GM23338 (cell line): ENCODE measurements at regions not wholly inside any gene's neighbourhood (a gene's known extent, or its start where the extent isn't known, plus 50 kb on each side); places are given as distances from the start of the nearest gene placed in this dataset.
A peak's percentile ranks its signal among the peaks of the same experiment; 100 is the strongest.

Experiments used
- ATAC-seq: fragments of 200-7000 bp; cut with Tn5 transposase; 3 replicates; pipeline ENCODE4 v1.9.1; 2020
- DNase-seq: peaks from one replicate; pipeline ENCODE4 v3.0.0-alpha.2; 2015; ENCODE audit warnings: low spot score
- H2AFZ ChIP-seq: fragments of 200-600 bp; sonication (generic); 2 replicates; pipeline ENCODE4 v1.8.0; 2016; ENCODE audit warnings: antibody characterized with exemption, mild to moderate bottlenecking, moderate library complexity
- H3F3A ChIP-seq: fragments of 200-600 bp; sonication (generic); replicated peaks from 2 replicates; pipeline ENCODE4 v1.8.0; 2017; ENCODE audit warnings: antibody characterized with exemption, mixed run types, low read depth
- H3K27ac ChIP-seq: fragments of 200-600 bp; sonication (generic); 2 replicates; pipeline ENCODE4 v1.6.1; 2016; ENCODE audit warnings: low read depth
- H3K27me3 ChIP-seq: fragments of 200-600 bp; sonication (generic); 2 replicates; pipeline ENCODE4 v1.8.0; 2016; ENCODE audit warnings: mild to moderate bottlenecking, mixed run types, moderate library complexity; ENCODE audit not compliant: insufficient read depth
- H3K36me3 ChIP-seq: fragments of 200-600 bp; sonication (generic); 2 replicates; pipeline ENCODE4 v1.8.0; 2016; ENCODE audit warnings: mild to moderate bottlenecking; ENCODE audit not compliant: insufficient read depth
- H3K4me1 ChIP-seq: fragments of 200-600 bp; sonication (generic); 2 replicates; pipeline ENCODE4 v1.8.0; 2016; ENCODE audit warnings: mild to moderate bottlenecking, moderate library complexity; ENCODE audit not compliant: insufficient read depth
- H3K4me2 ChIP-seq: fragments of 200-600 bp; sonication (generic); 2 replicates; pipeline ENCODE4 v1.7.1; 2017; ENCODE audit warnings: mixed run types
- H3K4me3 ChIP-seq: fragments of 200-600 bp; sonication (generic); 2 replicates; pipeline ENCODE4 v1.6.1; 2016; ENCODE audit warnings: mixed run types
- H3K79me2 ChIP-seq: fragments of 200-600 bp; sonication (generic); replicated peaks from 2 replicates; pipeline ENCODE4 v1.8.0; 2017; ENCODE audit warnings: mild to moderate bottlenecking; ENCODE audit not compliant: insufficient read depth
- H3K9me2 ChIP-seq: fragments of 200-600 bp; sonication (generic); 2 replicates; pipeline ENCODE4 v1.8.0; 2017; ENCODE audit not compliant: insufficient read depth
- H4K20me1 ChIP-seq: fragments of 200-600 bp; sonication (generic); replicated peaks from 2 replicates; pipeline ENCODE4 v1.8.0; 2017; ENCODE audit warnings: mild to moderate bottlenecking; ENCODE audit not compliant: insufficient read depth
- H3K27ac Mint-ChIP-seq: 2 replicates; pipeline ENCODE4 v1.8.0; 2020; ENCODE audit warnings: inconsistent platforms, mild to moderate bottlenecking, moderate library complexity, mixed read lengths
- H3K27me3 Mint-ChIP-seq: 3 replicates; pipeline ENCODE4 v1.8.0; 2022; ENCODE audit warnings: low read depth, mild to moderate bottlenecking, moderate library complexity, mixed read lengths, inconsistent platforms; ENCODE audit not compliant: insufficient read depth, poor library complexity
- H3K36me3 Mint-ChIP-seq: 3 replicates; pipeline ENCODE4 v1.8.0; 2021; ENCODE audit warnings: low read depth, mild to moderate bottlenecking, inconsistent platforms, moderate library complexity, mixed read lengths
- H3K4me1 Mint-ChIP-seq: 3 replicates; pipeline ENCODE4 v1.8.0; 2020; ENCODE audit warnings: mild to moderate bottlenecking, inconsistent platforms, mixed read lengths
- H3K4me3 Mint-ChIP-seq: 3 replicates; pipeline ENCODE4 v1.8.0; 2021; ENCODE audit warnings: moderate library complexity, mild to moderate bottlenecking, inconsistent platforms, mixed read lengths
- H3K9me3 Mint-ChIP-seq: 3 replicates; pipeline ENCODE4 v1.8.0; 2020; ENCODE audit warnings: moderate library complexity, mild to moderate bottlenecking, inconsistent platforms, mixed read lengths
- CREB1 ChIP-seq: fragments of 250-450 bp; sonication (Bioruptor Pico); IDR thresholded peaks from 2 replicates; pipeline ENCODE4 v1.5.0; 2020; ENCODE audit warnings: low read depth, mild to moderate bottlenecking, moderate library complexity
- CTCF ChIP-seq, 2 experiments: fragments of 200-600 bp in 1 of 2; sonication (generic) in 1 of 2; conservative IDR thresholded peaks; 2 replicates each; pipeline versions ENCODE4 v1.5.1 to v1.6.1; 2016 to 2017; ENCODE audit warnings: antibody characterized with exemption in 2 of 2, low read depth in 2 of 2, mild to moderate bottlenecking in 2 of 2, moderate library complexity in 1 of 2
- ETS1 ChIP-seq: IDR thresholded peaks from 2 replicates; pipeline ENCODE4 v1.6.1; 2016; ENCODE audit warnings: antibody characterized with exemption
- EZH2 ChIP-seq: fragments of 200-600 bp; sonication (generic); IDR thresholded peaks from one replicate; pipeline ENCODE4 v1.8.0; 2017; ENCODE audit warnings: antibody characterized with exemption, mild to moderate bottlenecking, low read depth; ENCODE audit not compliant: unreplicated experiment
- EZH2phosphoT487 ChIP-seq: fragments of 200-600 bp; sonication (generic); IDR thresholded peaks from one replicate; pipeline ENCODE4 v1.8.1; 2018; ENCODE audit warnings: antibody characterized with exemption; ENCODE audit not compliant: unreplicated experiment
- JUNB ChIP-seq: IDR thresholded peaks from one replicate; pipeline ENCODE4 v1.6.1; 2016; ENCODE audit warnings: antibody characterized with exemption; ENCODE audit not compliant: unreplicated experiment
- NANOG ChIP-seq: IDR thresholded peaks from 2 replicates; pipeline ENCODE4 v1.6.1; 2016; ENCODE audit warnings: antibody characterized with exemption, borderline replicate concordance
- POLR2AphosphoS5 ChIP-seq: IDR thresholded peaks from 2 replicates; pipeline ENCODE4 v1.6.1; 2016; ENCODE audit warnings: antibody characterized with exemption, low read depth
- REST ChIP-seq: IDR thresholded peaks from one replicate; pipeline ENCODE4 v1.6.1; 2018; ENCODE audit warnings: antibody characterized with exemption; ENCODE audit not compliant: unreplicated experiment
- STAT1 ChIP-seq: IDR thresholded peaks from one replicate; pipeline ENCODE4 v1.6.1; 2016; ENCODE audit warnings: antibody characterized with exemption; ENCODE audit not compliant: unreplicated experiment
- ZNF114 ChIP-seq: fragments of 250-450 bp; sonication (Bioruptor Pico); IDR thresholded peaks from 2 replicates; pipeline ENCODE4 v1.5.0; 2020; ENCODE audit warnings: mild to moderate bottlenecking, moderate library complexity
- ZNF331 ChIP-seq: fragments of 250-450 bp; sonication (Bioruptor Pico); IDR thresholded peaks from 2 replicates; pipeline ENCODE4 v1.5.0; 2020; ENCODE audit warnings: low read depth, mild to moderate bottlenecking, moderate library complexity
- ZNF462 ChIP-seq: fragments of 250-450 bp; sonication (Bioruptor Pico); IDR thresholded peaks from 2 replicates; pipeline ENCODE4 v1.5.0; 2020; ENCODE audit warnings: mild to moderate bottlenecking, moderate library complexity

GRCh38 chr2:129554373-129554772, 425.1 kb upstream of the RAB6C start:
- TF ChIP-seq ZNF462 (CRISPR knock-in tag), result no peak
- no peak for TF ChIP-seq STAT1
- TF ChIP-seq EZH2, result no peak
- TF ChIP-seq JUNB, result no peak
- no peak for TF ChIP-seq CTCF (conservative IDR thresholded peaks at IDR 0.05; ENCODE audit: low read depth in 2 of 2)
- TF ChIP-seq ETS1, result no peak
- TF ChIP-seq CREB1, result no peak
- no peak for TF ChIP-seq EZH2phosphoT487
- TF ChIP-seq POLR2AphosphoS5, result no peak
- TF ChIP-seq REST, result no peak
- no peak for TF ChIP-seq ZNF114 (CRISPR knock-in tag)
- TF ChIP-seq NANOG, result no peak
- TF ChIP-seq ZNF331 (CRISPR knock-in tag), result no peak
- H3K4me3 ChIP-seq, result no peak overlapping the region
- H3K36me3 ChIP-seq, result no peaks in the 10 kb centered on the region
- no peaks in the 10 kb centered on the region for H3K4me1 ChIP-seq
- no peaks in the 10 kb centered on the region for H4K20me1 ChIP-seq
- no peaks in the 10 kb centered on the region for H3K27me3 ChIP-seq
- Mint-ChIP-seq H3K4me3 (no peak overlapping the region), H3K36me3 (no peaks in the 10 kb centered on the region), H3K27ac (no peak overlapping the region), H3K9me3 (no peaks in the 10 kb centered on the region), H3K27me3 (peaks cover 4% of the 10 kb centered on the region), H3K4me1 (peaks cover 25% of the 10 kb centered on the region)
- no peaks in the 10 kb centered on the region for H3K79me2 ChIP-seq
- H3F3A ChIP-seq, result no peaks in the 10 kb centered on the region
- H2AFZ ChIP-seq, result peak overlapping the region; percentile 23; the same call in 1 of the 2 replicates
- DNase-seq, result peak; percentile 59
- H3K9me2 ChIP-seq, result no peaks in the 10 kb centered on the region
- no peak overlapping the region for H3K4me2 ChIP-seq
- peak; percentile 92 for ATAC-seq
- no peak overlapping the region for H3K27ac ChIP-seq
